Heart left ventricle (tissue), 16 donors: ENCODE measurements at regions not wholly inside any gene's neighbourhood (a gene's known extent, or its start where the extent isn't known, plus 50 kb on each side); places are given as distances from the start of the nearest gene placed in this dataset.
"Not testable (repeated sequence)": the region's sequence is repeated elsewhere in the genome, so short reads cannot be mapped to it uniquely, and the experiment has no call there.

Experiments
- ATAC-seq, 4 donors: fragments of 200-7000 bp; cut with Tn5 transposase; one replicate each; pipeline ENCODE4 v1.9.1; 2020 to 2022; ENCODE audit warnings: moderate library complexity in 4 of 4, mild to moderate bottlenecking in 3 of 4, moderate number of reproducible peaks in 1 of 4
- DNase-seq, 5 donors: peaks; one replicate each; pipeline ENCODE4 v3.0.0-alpha.2; 2020
- H3K27ac ChIP-seq, 12 donors: fragments of 200-600 bp; sonication (generic) in 4 of 12; one replicate each; pipeline versions ENCODE4 v1.5.0 to v1.8.0; 2016 to 2022; ENCODE audit warnings: mild to moderate bottlenecking in 2 of 12
- H3K27me3 ChIP-seq, 9 donors: fragments of 200-600 bp; sonication (generic) in 2 of 9; one replicate each; pipeline versions ENCODE4 v1.5.1 to v1.8.0; 2016 to 2022; ENCODE audit warnings: mild to moderate bottlenecking in 3 of 9
- H3K36me3 ChIP-seq, 9 donors: fragments of 200-600 bp; sonication (generic) in 2 of 9; one replicate each; pipeline versions ENCODE4 v1.5.0 to v1.8.0; 2018 to 2022; ENCODE audit warnings: mild to moderate bottlenecking in 2 of 9
- H3K4me1 ChIP-seq, 12 donors: fragments of 200-600 bp; sonication (generic) in 4 of 12; one replicate each; pipeline versions ENCODE4 v1.5.0 to v1.8.0; 2016 to 2022; ENCODE audit warnings: mild to moderate bottlenecking in 3 of 12
- H3K4me3 ChIP-seq, 12 donors: fragments of 200-600 bp; sonication (generic) in 4 of 12; one replicate each; pipeline versions ENCODE4 v1.5.0 to v1.8.0; 2017 to 2022; ENCODE audit warnings: mild to moderate bottlenecking in 9 of 12, moderate library complexity in 4 of 12
- H3K9me3 ChIP-seq, 12 donors: fragments of 200-600 bp; sonication (generic) in 4 of 12; one replicate each; pipeline versions ENCODE4 v1.5.0 to v1.8.0; 2016 to 2022; ENCODE audit warnings: mild to moderate bottlenecking in 1 of 12
- POLR2A ChIP-seq, 2 donors: fragments of 450-650 bp; IDR thresholded peaks; one replicate each; pipeline ENCODE4 v1.6.1; 2017; ENCODE audit warnings: antibody characterized with exemption in 2 of 2, mild to moderate bottlenecking in 2 of 2, moderate library complexity in 2 of 2
- WGBS, 4 donors: extraction: QIAGEN DNeasy Blood & Tissue Kit in 2 of 4; methylation state at CpG; one replicate each; pipeline versions ENCODE4 v1.1.5 to v1.1.7; 2013 to 2018; 5-methylcytosine and 5-hydroxymethylcytosine counted together
- intact Hi-C, 10 donors: fragments of 100-400 bp; cut with DNase I; formaldehyde crosslinking; loops; one replicate each; pipeline versions ENCODE4 v1.11.1 to v1.14.2; 2022
- TF ChIP-seq, protein P1 (sequence below), 12 donors: fragments of 200-600 bp; sonication (generic) in 4 of 12; IDR thresholded peaks; one replicate each; pipeline versions ENCODE4 v1.5.0 to v1.8.0; 2018 to 2022; ENCODE audit warnings: antibody characterized with exemption in 12 of 12, mild to moderate bottlenecking in 5 of 12
- donor health status: ischemic (EF 13 %, LVEDD 7.1; RV severe dilation, severe dysfunction).
- donor health status: healthy with polysubstance abuse.
- donor health status: DM: no; HTN: yes; CAD: no.
- donor health status: DM: no; HTN: no; CAD: no.
- donor health status: ischemic (EF 25% LVEDD 6.9; RV normal size, moderate dysfunction).
- donor health status: ischemic (EF 25% LVEDD 5.7; RV mildly dilated, moderate dysfunction).
- donor health status: healthy.
- donor health status: DM: yes; HTN: yes; CAD: no.
- donor health status: ischemic (EF 35%, LVEDD 5.7; RV mildly dilated, moderate dysfunction).
- donor health status: nonischemic (EF 11% LVEDD 7.7; RV severe dilation, severe dysfunction).
- donor health status: DM: yes; HTN: yes; CAD: no.
- donor health status: PGD.
- donor health status: ischemic (EF 29% LVEDD 5.4; RV normal size, mild dysfunction).
- donor health status: nonischemic (EF 23%, LVEDD 6.1; RV moderate dilation, normal function).

DNA sequence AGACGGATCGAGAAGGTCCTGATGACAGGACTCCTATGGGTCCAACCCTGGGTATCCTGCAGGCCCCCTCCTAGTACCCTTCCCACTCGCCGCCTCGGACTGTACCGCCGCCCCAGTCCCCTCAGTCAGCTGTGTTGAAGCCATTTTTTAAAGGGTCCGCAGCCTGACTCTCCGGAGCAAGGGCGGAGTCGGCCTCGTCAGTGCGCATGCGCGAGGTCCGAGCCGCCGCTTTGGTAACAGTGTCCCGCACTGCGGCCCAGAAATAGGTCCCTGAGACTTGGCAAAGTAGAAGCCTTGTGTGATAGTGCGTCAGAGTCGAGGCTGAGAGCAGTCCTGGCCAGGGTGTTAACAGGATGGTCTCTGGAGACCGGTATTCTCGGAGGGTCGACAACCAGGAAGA, 769.0 kb upstream of the ALG10B start:
- Histone ChIP-seq H3K27ac (no peak overlapping the region), H3K9me3 (no peaks in the 10 kb centered on the region), H3K4me1 (no peaks in the 10 kb centered on the region), H3K36me3 (no peaks in the 10 kb centered on the region), H3K4me3 (no peak overlapping the region), H3K27me3 (no peaks in the 10 kb centered on the region)
- TF ChIP-seq, protein P1, sequence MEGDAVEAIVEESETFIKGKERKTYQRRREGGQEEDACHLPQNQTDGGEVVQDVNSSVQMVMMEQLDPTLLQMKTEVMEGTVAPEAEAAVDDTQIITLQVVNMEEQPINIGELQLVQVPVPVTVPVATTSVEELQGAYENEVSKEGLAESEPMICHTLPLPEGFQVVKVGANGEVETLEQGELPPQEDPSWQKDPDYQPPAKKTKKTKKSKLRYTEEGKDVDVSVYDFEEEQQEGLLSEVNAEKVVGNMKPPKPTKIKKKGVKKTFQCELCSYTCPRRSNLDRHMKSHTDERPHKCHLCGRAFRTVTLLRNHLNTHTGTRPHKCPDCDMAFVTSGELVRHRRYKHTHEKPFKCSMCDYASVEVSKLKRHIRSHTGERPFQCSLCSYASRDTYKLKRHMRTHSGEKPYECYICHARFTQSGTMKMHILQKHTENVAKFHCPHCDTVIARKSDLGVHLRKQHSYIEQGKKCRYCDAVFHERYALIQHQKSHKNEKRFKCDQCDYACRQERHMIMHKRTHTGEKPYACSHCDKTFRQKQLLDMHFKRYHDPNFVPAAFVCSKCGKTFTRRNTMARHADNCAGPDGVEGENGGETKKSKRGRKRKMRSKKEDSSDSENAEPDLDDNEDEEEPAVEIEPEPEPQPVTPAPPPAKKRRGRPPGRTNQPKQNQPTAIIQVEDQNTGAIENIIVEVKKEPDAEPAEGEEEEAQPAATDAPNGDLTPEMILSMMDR (IDR thresholded peaks at IDR 0.05), result no peak
- TF ChIP-seq POLR2A (IDR thresholded peaks at IDR 0.05), result no peak
- intact Hi-C loops, result no loop called here
- DNase-seq (no peak), ATAC-seq (no peak)
- 65 to 89% (median 77%) methylated on average over 24 to 25 of the region's 25 CpGs for WGBS, 4 donors

DNA sequence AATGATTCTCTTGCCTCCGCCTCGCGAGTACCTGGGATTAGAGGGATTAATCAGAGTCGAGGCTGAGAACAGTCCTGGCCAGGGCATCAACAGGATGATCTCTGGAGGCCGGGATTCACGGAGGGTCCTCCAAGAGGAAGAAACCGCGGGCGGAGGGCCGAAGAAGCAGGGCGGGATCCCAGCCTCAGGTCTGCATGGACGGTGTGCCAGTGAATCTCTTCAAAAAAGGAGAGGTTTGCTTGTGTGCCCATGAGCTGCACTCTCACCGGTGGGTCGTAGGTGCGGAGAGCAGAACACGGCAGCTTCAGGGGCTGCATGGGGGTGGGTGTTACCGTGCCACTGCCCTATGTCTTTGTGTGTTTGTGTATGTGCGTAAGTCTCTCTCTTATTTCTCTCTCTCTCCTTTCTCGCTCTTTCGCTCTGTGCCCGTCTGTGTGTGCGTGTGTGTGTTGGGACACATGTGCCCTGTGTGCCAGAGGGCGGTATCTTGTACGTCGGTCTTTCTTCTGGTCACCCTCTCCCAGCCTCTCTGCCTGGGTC, 768.2 kb upstream of the ALG10B start:
- no peak for TF ChIP-seq POLR2A (IDR thresholded peaks at IDR 0.05)
- TF ChIP-seq, protein P1 (IDR thresholded peaks at IDR 0.05), result no peak
- DNase-seq, result no peak
- ATAC-seq, result no peak
- 88 to 92% (median 89%) methylated on average over 25 of the region's 25 CpGs for WGBS, 4 donors
- Histone ChIP-seq H3K9me3 (no peaks in the 10 kb centered on the region), H3K4me1 (no peaks in the 10 kb centered on the region), H3K27me3 (no peaks in the 10 kb centered on the region), H3K36me3 (no peaks in the 10 kb centered on the region), H3K4me3 (no peak overlapping the region), H3K27ac (no peak overlapping the region)
- intact Hi-C loops, result no loop called here

DNA sequence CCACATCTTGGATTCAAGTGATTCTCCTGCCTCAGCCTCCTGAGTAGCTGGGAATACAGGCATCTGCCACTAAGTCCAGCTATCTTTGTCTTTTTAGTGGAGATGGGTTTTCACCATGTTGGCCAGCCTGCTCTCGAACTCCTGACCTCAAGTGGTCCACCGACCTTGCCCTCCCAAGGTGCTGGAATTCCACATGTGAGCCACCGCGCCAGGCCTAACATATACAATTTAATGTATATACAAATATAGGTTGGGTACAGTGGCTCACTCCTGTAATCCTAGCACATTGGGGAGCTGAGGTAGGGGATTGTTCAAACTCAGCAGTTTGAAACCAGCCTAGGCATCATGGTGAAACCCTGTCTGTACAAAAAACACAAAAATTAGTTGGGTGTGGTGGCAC, 759.6 kb upstream of the ALG10B start:
- WGBS, 4 donors, result 71 to 75% (median 73%) methylated on average over 4 of the region's 4 CpGs
- not testable (repeated sequence) for ATAC-seq, H3K9me3 ChIP-seq, H3K36me3 ChIP-seq, DNase-seq, H3K4me1 ChIP-seq, H3K4me3 ChIP-seq, H3K27ac ChIP-seq, H3K27me3 ChIP-seq
- intact Hi-C loops, result loop anchor here in 1 of 10 donors (2.0 kb wide), 1 partner anchor 14 kb away; no protein-coding TSS in a partner anchor

DNA sequence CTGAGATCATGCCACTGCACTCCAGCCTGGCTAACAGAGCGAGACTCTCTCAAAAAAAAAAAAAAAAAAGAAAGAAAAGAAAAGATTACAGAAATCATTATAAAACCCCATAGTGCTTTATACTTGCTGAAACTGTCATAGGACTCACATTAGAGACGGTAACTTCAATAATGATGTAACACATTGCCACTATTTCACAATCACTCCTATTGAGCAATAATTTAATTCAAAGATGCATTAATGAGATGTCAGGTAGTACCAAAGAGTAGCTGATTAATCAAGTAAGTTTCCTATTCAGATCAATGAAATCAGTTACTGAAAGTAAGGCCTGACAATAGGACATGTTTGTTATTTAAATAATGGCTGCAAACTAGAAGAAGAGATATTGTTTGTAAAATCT, 751.5 kb upstream of the ALG10B start:
- no peak for ATAC-seq
- DNase-seq, result no peak
- intact Hi-C loops, result no loop called here
- Histone ChIP-seq H3K27me3 (no peaks in the 10 kb centered on the region), H3K4me1 (no peaks in the 10 kb centered on the region), H3K4me3 (no peak overlapping the region), H3K36me3 (no peaks in the 10 kb centered on the region), H3K9me3 (peaks cover 0 to 12% (median 0%) of the 10 kb centered on the region in 12 donors), H3K27ac (no peak overlapping the region)
- WGBS, 4 donors, result 64 to 73% (median 73%) methylated on average over 2 of the region's 2 CpGs
- TF ChIP-seq POLR2A (IDR thresholded peaks at IDR 0.05), result no peak
- TF ChIP-seq, protein P1 (IDR thresholded peaks at IDR 0.05), result no peak

DNA sequence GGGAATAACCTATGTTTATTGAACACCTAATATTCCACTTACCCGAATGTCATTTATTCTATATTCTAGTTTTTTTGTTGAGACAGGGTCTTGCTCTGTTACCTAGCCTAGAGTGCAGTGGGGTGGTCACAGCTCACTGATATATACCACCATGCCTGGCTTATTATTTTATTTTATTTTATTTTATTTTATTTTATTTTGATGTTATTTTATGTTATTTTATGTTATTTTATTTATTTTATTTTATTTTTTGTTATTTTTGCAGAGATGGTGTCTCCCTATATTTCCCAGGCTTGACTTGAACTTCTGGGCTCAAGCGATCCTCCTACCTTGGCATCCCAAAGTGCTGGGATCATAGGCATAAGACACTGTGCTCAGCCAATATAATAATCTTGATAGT, 746.0 kb upstream of the ALG10B start:
- not testable (repeated sequence) for DNase-seq, H3K4me1 ChIP-seq, H3K9me3 ChIP-seq, ATAC-seq, H3K4me3 ChIP-seq, H3K36me3 ChIP-seq, H3K27me3 ChIP-seq, H3K27ac ChIP-seq
- intact Hi-C loops, result loop anchor here in 1 of 10 donors (2.0 kb wide), 1 partner anchor 14 kb away; no protein-coding TSS in a partner anchor
- WGBS, 4 donors, result 56 to 80% (median 77%) methylated on average over 2 of the region's 2 CpGs
